ENCODE measurements at regions not wholly inside any gene's neighbourhood (a gene's known extent, or its start where the extent isn't known, plus 50 kb on each side); places are given as distances from the start of the nearest gene placed in this dataset.

DNA sequence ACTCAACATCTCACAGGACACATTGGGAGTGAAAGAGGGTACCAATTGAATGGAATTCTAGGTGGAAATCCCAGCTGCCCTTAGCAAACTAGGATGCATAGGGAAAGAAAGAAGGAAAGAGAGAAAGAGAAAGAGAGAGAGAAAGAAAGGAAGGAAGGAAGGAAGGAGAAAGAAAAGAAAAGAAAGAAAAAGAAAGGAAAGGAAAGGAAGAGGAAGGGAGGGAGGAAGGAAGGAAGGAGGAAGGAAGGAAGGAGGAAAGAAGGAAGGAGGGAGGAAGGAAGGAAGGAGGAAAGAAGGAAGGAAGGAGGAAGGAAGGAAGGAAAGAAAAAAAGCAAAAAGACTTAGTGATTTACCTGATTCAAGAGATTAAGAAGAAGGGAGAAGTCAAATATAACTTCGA is 143.9 kb downstream of the SS18 start:
- no peaks in the 10 kb centered on the region for H3K4me1 ChIP-seq
- no peaks in the 10 kb centered on the region for H3K27me3 ChIP-seq
- no peak overlapping the region for H3K4me3 ChIP-seq
- H3K36me3 ChIP-seq: no peaks in the 10 kb centered on the region
- TF ChIP-seq, protein P1, sequence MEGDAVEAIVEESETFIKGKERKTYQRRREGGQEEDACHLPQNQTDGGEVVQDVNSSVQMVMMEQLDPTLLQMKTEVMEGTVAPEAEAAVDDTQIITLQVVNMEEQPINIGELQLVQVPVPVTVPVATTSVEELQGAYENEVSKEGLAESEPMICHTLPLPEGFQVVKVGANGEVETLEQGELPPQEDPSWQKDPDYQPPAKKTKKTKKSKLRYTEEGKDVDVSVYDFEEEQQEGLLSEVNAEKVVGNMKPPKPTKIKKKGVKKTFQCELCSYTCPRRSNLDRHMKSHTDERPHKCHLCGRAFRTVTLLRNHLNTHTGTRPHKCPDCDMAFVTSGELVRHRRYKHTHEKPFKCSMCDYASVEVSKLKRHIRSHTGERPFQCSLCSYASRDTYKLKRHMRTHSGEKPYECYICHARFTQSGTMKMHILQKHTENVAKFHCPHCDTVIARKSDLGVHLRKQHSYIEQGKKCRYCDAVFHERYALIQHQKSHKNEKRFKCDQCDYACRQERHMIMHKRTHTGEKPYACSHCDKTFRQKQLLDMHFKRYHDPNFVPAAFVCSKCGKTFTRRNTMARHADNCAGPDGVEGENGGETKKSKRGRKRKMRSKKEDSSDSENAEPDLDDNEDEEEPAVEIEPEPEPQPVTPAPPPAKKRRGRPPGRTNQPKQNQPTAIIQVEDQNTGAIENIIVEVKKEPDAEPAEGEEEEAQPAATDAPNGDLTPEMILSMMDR (IDR thresholded peaks at IDR 0.05): no peak
- no peak for TF ChIP-seq POLR2A (IDR thresholded peaks at IDR 0.05)
- no peak overlapping the region for H3K27ac ChIP-seq
- H3K9me3 ChIP-seq: no peaks in the 10 kb centered on the region
- intact Hi-C loops (cut with DNase I; ENCODE audit: low total_unique reads): no loop called here
- DNase-seq: no peak

DNA sequence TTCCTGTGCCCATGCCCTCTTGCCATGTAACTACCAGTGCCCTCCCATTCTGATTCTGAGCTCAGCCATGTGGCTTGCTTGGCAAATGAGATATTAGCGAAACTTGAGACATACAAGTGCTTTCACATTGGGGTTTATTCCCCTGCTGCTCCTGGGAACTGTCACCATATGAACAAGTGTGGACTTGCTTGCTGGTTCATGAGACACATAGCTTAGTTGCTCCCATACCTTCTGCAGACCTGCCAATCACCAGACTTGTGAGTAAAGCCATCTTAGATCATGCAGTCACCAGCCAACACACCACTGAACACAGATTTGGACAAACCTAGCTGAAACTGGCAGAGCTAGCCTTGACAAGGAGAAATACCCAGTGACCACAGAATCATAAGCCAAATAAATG is 155.1 kb downstream of the SS18 start:
- H3K9me3 ChIP-seq: no peaks in the 10 kb centered on the region
- intact Hi-C loops (cut with DNase I; ENCODE audit: low total_unique reads): no loop called here
- H3K27ac ChIP-seq: no peak overlapping the region
- no peaks in the 10 kb centered on the region for H3K36me3 ChIP-seq
- H3K4me3 ChIP-seq: no peak overlapping the region
- no peak for DNase-seq
- no peaks in the 10 kb centered on the region for H3K27me3 ChIP-seq
- H3K4me1 ChIP-seq: no peaks in the 10 kb centered on the region
- TF ChIP-seq, protein P1 (IDR thresholded peaks at IDR 0.05): no peak
- TF ChIP-seq POLR2A (IDR thresholded peaks at IDR 0.05): no peak

DNA sequence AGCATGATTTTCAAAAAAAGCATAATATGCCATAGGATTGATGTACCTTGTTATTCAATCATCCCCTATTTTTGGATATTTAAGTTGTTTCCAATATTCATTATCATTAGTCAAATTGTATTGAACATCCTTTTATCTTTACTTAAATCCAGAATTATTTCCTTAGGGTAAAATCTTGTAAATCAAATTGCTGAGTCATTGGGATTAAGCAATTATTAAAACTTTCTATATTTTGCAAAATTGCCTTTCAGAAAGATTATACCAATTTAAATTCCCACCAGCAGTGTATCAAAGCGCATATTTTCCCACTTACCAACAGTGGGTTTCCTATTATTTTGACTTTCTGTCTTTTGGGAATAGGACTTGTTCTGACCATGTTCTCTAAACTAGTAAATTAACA is 159.3 kb downstream of the SS18 start:
- no peaks in the 10 kb centered on the region for H3K9me3 ChIP-seq
- no peak for TF ChIP-seq POLR2A (IDR thresholded peaks at IDR 0.05)
- TF ChIP-seq, protein P1 (IDR thresholded peaks at IDR 0.05): no peak
- no peak overlapping the region for H3K4me3 ChIP-seq
- no peaks in the 10 kb centered on the region for H3K36me3 ChIP-seq
- H3K27me3 ChIP-seq: no peaks in the 10 kb centered on the region
- DNase-seq: no peak
- no peak overlapping the region for H3K27ac ChIP-seq
- intact Hi-C loops (cut with DNase I; ENCODE audit: low total_unique reads): no loop called here
- no peaks in the 10 kb centered on the region for H3K4me1 ChIP-seq

DNA sequence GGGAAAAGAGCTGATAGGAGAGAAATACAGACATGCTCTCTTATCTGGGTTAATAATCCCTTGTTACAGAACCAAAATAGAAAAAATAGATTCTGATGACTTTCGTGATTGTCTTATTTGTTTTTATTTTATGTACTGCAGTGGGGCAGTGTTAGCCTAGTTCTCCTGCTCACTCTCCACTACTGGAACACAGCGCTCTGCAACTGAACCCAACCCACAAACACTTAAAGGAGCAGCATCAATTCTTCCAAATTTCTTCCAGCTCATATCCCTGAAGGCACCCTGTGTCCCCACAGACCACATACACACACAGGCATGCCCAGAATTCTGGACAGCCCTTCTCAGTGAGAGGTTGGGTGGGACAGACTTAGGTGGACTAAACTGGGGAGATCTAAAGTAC is 160.6 kb downstream of the SS18 start:
- no peaks in the 10 kb centered on the region for H3K36me3 ChIP-seq
- no peaks in the 10 kb centered on the region for H3K27me3 ChIP-seq
- H3K9me3 ChIP-seq: no peaks in the 10 kb centered on the region
- no peak overlapping the region for H3K4me3 ChIP-seq
- TF ChIP-seq POLR2A (IDR thresholded peaks at IDR 0.05): no peak
- TF ChIP-seq, protein P1 (IDR thresholded peaks at IDR 0.05): no peak
- no peaks in the 10 kb centered on the region for H3K4me1 ChIP-seq
- intact Hi-C loops (cut with DNase I; ENCODE audit: low total_unique reads): no loop called here
- no peak for DNase-seq
- no peak overlapping the region for H3K27ac ChIP-seq

DNA sequence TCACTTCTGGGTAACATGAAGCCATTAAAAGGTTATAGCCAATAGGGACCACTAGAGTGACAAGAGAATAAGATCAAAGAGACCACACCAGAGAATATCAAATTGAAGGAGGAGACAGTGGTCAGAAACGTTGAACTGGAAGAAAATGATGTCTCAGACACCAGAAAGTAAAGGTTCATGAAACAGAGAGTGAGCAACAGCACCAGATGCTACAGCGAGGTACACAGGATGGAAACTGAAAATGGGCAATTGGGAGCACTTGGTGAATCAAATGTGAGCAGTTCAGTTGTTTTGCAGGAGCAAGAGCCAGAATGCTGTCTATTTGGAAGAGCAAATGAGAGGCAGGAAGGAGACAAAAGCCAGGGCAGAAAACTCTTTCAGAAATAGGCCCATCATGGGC is 162.6 kb downstream of the SS18 start:
- Histone ChIP-seq H3K27ac (no peak overlapping the region), H3K4me3 (no peak overlapping the region), H3K27me3 (no peaks in the 10 kb centered on the region), H3K4me1 (no peaks in the 10 kb centered on the region), H3K36me3 (no peaks in the 10 kb centered on the region), H3K9me3 (no peaks in the 10 kb centered on the region)
- intact Hi-C loops (cut with DNase I; ENCODE audit: low total_unique reads): no loop called here
- DNase-seq: no peak
- TF ChIP-seq, protein P1 (IDR thresholded peaks at IDR 0.05): no peak
- no peak for TF ChIP-seq POLR2A (IDR thresholded peaks at IDR 0.05)

Measured in uterus (tissue), 3 donors.